ENCODE measurements at regions not wholly inside any gene's neighbourhood (a gene's known extent, or its start where the extent isn't known, plus 50 kb on each side); places are given as distances from the start of the nearest gene placed in this dataset.
"Not testable (repeated sequence)": the region's sequence is repeated elsewhere in the genome, so short reads cannot be mapped to it uniquely, and the experiment has no call there.

DNA sequence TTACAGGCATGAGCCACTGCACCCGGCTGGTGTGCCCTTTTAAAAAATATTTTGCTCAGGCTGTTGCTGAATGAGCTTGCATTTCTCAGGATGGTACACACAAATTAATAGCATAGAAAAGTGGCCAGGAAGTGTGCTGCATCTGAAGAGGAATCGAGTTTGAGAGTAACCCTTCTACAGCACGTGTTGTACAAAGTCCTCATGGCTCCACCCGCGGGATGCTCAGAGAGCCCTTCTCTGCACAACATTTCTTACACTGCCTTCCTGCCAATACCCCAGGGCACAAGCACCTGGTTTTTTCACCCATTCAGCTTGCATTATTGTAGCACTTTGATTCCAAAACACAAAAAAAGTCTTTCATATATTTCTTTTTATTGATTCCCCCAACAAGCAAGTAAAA is 90.1 kb upstream of the NEDD4L start:
- DNase-seq (ENCODE audit: low read depth) = no peak

DNA sequence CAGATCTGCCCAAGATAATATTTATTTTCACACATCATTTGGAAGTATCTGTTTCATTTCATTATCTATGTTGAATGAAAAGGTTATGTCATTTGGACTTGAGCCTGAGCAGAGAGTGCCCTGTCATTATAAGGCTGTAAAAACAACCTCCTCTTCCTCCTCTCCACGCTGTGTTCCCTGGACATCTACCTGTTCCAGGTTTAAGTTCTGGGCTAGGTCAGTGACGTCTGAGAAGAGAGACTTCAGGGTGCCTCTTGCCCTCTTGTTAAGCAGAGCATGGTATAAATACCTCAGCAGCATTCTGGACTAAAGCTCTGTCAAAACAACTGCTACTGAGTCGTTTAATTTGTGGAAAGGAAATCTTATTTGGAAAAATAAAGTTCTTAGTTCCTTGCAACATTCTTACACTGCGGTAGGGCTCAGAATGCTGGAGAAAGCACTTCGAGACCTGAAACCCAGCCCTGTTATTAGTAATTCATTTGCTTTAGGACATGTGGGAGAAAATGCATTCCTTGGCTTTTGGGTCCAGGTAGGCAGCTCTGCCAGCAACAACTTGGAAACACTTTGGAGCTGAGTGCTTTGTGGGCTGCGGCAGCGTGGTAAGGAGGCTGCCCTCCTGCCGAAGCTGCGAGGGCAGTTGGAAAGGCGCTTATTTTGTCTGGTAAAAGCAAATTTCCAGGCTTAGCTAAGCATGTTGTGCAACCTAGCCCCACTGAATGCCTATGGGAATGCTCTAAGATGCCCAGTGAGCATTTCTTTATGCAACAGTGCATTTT is 91.8 kb upstream of the NEDD4L start:
- DNase-seq (ENCODE audit: low read depth) = no peak

DNA sequence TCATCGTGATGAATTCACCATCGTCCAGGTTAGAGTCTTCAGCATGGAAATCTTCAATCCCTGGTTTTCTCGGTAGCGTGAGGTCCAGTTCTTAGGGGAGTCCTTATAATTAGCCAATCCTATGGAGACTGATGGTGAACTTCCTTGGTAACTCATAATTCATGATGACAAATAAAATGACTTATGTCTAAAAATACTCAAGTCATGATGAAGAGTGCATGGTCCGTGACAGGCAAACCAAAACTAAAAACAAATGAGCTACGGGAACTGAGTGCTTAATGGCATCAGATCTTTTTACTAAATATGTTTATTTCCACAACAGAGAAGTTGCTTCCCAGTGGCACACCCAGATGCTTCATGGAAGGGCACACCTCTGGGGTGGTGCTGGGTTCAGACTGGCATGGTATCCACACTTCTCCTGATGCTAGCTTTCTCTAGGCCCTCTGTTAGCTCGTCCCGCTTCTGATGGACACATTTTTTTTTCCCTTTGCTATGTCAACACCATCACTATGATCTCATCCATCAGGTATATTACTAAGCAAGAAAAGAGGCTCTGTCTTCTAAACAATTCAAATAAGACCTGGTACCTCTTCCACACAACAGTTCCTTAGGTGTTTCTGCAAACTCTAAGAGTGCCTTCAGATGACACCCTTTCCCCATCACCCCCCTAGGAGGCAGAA is 92.8 kb upstream of the NEDD4L start:
- DNase-seq (ENCODE audit: low read depth) = no peak

DNA sequence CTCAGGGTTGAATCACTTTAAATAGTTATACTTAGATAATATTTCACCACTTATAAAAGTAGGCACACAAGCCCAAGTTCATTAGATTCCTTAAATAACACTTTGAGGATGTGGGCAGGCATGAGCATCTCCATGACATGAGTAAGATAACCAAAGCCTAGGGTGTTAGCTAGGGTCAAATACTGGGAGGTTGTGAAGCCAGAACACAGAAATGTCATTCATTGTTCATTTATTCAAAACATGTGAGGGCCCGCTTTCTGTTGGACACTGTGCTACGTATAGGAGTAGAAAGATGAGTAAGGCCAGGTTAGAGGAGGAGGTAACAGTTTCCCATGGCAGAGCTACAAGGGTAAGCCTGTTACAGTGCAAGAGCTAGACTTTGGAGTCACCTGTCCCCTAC is 93.5 kb upstream of the NEDD4L start:
- no peak for DNase-seq (ENCODE audit: low read depth)

DNA sequence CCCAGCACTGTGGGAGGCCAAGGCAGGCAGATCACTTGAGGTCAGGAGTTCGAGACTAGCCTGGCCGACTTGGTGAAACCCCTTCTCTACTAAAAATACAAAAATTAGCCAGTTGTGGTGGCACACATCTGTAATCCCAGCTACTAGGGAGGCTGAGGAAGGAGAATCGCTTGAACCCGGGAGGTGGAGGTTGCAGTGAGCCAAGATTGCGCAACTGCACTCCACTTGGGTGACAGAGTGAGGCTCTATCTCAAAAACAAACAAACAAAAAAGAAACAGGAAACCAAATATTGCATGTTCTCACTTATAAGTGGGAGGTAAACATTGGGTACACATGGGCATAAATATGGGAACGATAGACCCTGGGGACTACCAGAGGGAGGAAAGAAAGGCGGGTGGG is 94.7 kb upstream of the NEDD4L start:
- not testable (repeated sequence) for DNase-seq (ENCODE audit: low read depth)

DNA sequence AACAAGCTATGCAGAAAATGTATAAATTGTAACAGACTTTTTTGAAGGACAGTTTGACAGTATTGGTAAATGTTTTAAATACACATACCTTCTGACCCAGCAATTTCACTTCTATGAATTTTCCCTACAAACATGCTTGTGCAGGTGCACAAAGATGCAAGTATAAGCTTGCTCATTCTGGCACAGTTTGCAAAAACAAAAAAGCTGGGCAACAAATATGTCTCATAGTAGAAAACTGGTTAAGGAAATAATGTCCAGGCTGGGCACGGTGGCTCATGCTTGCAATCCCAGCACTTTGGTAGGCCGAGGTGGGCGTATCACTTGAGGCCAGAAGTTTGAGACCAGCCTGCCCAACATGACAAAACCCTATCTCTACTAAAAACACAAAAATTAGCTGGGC is 96.9 kb upstream of the NEDD4L start:
- DNase-seq (ENCODE audit: low read depth) = no peak

DNA sequence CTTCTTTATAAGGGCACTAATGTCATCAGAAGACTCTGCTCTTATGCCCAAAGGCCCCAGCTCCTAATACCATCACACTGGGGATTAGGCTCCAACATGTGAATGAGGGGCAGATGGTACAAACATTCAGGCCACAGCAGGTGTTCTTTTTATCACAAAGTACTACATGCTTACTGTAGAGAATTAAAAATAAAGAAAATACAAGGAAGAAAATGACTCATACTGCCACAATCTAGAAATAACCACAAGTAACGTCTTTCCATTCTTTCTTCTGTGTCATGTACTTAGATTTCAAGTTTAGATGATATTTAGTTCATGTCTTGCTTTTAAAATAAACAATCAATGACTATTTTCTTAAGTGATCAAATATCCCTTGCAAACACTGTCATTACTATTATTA is 100.3 kb upstream of the NEDD4L start:
- DNase-seq (ENCODE audit: low read depth) = no peak

DNA sequence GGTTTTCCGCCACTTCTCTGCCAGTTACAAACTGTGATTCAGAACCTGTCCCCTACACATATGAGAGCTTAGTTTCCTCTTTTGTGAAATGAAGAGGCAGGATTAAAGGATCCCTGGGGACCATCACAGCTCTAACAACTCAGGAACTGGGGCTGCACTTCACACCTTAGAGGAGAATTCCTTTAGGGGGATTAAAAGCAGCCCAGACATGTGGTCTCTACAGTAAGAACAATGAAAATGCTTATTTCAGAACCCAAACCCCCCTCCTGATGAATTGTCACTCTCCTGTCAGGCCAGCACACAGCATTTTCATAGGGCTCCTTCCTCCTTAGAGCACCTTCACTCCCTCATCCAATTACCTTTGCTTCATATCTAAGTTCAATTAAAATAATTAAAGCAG is 101.5 kb upstream of the NEDD4L start:
- DNase-seq (ENCODE audit: low read depth) = no peak

DNA sequence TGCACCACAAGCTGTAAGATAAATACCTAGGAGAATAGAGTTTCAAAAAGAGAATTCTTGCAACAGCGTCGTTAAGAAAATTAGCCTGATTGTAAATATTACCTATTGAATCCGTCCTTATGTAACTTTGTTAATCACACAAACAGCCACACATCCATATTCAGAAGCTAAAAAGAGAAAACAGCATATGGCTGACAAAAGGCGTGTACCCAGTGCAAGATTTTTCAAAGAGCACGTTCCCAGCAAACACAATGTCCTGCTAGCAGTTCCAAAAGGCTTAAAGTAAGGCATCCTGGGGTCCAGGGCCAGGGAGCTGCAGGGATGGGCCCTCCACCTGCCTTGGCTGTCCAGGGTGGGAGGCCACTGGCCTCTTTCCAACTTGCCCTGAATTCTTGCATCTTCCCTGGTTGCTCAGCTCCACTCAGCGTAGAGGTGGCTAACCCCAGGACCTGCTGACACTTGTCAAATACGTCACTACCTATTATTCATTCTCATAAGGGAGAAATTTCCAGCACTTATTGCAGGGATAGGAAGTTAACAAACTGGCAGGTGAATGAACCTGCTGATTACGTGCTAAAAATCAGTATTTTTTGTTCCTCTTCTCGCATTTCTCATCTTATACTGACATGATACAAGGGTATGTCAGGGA is 102.1 kb upstream of the NEDD4L start:
- DNase-seq (ENCODE audit: low read depth) = no peak

DNA sequence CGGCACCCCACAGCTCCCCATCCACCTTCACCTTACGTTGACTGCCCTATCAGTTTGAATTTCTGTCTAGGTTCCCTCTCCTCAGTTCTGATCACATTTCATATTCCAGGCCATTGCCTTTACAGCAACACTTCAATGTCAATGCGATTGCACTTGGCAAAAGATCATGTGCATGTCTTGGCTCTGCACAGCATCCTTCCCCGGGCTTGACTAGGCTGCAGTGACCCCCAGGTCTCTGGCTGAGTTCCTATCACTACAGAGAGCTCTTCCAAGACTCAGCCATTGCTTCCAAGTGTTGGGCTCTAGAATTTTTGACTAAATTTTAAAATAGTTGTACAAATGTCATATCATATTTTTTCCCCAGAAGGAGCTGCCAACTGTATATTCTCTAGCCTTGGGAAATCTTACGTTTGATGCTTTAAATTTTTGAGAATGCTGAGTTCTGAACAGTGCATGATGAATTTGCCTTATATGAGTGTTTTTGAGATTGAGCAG is 103.8 kb upstream of the NEDD4L start:
- no peak for DNase-seq (ENCODE audit: low read depth)

DNA sequence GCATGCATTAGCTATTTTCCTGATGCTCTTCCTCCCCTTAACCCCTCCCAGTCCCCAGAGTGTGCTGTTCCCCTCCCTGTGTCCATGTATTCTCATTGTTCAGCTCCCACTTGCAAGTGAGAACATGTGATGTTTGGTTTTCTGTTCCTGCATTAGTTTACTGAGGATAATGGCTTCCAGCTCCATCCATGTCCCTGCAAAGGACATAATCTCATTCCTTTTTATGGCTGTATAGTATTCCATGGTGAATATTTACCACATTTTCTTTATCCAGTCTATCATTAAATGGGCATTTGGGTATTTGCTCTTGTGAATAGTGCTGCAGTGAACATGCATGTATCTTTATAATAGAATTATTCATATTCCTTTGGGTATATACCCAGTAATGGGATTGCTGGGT is 109.7 kb upstream of the NEDD4L start:
- not testable (repeated sequence) for DNase-seq (ENCODE audit: low read depth)

DNA sequence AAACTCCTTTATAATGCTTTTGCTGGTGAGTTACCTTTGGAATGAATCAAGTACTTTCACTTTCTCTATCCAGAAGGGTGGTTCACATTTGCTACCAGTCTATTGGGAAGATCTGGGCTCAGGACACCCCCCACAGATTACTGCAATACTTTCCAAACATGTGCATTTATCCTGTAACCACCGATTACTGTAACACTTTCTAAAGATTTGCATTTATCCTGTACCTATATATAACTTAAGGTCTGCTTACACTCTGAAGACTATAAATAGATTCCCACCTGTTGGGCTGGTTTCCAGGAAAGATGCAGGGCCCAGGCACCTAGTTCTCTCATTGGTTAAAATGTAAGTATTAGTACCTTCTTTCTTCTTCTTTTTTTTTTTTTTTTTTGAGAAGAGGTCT is 113.0 kb upstream of the NEDD4L start:
- DNase-seq (ENCODE audit: low read depth) = no peak

DNA sequence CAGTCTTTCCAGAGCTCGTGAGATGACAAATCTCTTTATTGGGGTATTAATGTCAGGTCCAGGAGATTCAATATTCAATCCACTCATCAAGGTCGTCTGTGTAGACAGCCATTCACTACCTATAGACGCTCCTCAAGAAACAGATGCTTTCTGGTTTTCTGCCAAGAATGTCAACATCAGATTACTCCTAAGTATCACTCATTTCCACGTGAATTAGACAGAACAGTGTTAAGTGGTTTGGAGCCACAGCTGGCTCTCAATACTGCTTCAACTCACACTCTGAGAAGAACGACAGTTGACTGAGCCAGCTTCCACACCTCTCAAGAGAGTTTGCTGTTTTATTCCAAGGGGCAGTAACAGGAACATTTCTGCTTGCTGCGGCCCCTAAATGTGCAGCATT is 113.5 kb upstream of the NEDD4L start:
- no peak for DNase-seq (ENCODE audit: low read depth)

DNA sequence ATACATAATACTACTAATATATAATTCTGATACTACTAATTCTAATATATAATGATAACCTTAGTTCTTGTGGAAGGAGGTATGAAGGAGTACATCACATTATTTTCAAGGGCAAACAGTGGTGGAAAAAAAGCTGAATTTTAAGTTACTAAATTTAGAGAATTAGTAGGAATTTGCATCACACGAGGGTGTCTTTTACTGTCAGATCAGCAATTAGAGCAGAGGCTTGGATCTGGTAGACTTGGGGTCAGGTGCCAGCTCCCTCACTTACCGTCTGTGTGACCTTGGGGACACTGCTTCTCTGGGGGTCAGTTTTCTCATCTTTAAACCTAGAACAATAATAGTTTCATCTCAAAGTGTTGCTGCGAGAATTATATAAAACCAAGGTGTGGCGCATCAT is 114.1 kb upstream of the NEDD4L start:
- no peak for DNase-seq (ENCODE audit: low read depth)

DNA sequence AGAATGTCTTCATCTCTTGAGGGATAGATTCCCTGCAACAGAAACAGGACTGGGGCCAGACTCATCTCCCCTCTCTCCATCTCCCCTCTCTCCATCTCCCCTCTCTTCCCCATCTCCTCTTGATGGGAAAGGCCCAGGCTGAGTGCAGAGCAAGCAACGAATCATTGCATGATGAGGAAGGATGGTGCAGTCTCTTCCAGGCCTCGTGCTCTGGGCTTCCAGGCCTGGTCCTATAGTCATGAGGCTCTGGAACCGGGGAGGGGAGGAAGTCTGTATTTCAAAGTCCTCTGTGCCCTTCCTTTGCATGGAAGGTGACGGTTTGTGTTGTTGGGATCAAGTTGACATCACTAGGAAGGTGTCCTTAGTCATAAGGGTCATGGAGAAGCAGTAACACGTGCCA is 115.6 kb upstream of the NEDD4L start:
- no peak for DNase-seq (ENCODE audit: low read depth)

DNA sequence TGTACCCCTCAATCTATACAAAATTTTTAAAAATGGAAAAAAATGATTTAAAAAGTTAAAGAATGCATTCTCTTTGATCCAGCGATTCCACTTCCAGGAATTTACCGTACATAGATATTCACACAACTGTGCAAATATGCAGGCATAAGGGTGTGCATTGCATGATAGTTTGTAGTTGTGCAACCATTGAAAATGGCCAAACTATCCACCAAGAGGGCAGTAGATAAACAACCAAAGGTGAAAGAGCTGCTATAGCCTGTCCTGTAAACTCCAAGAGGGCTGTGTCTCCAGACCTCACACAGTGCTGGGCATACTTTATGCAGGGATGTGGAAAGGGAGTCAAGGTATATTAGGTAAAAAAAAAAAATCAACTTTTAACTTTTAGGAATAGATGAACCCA is 116.5 kb upstream of the NEDD4L start:
- no peak for DNase-seq (ENCODE audit: low read depth)

DNA sequence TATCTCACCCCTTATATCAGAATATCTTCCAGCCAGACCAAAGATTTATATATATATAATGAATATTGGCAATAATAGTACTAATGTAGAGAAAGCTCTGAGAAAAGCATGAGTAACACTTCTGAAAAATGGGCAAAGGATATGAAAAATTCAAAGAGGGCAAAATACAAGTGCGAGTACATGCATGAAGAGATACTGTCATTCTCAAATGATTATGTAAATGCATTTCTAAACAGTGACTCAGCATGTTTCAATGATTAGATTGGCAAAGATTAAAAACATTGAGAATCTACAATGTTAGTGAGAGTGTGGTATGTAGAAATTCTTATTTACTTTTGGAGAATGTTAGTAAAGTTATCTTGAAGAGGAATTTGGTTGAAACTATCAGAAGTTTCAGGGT is 118.3 kb upstream of the NEDD4L start:
- no peak for DNase-seq (ENCODE audit: low read depth)

DNA sequence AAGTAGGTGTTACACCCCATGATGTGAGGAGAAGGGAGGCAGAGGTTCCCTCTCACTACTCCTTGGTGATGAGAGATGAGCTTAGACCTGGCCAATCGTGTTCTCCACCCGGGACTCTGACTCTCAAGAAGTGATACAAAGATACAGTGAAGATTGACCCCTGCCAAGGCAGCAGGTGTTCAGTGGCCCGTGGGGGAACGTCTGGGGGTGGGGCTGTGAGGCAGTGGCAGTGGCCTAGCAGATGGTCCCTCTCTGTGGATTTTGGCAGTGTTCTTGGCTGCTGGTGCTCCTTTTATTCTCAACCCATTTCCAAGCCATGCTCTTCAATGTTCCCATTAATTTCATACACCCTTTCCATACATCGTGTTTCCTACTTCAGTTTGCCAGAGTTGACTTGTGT is 120.4 kb upstream of the NEDD4L start:
- DNase-seq (ENCODE audit: low read depth) = no peak

DNA sequence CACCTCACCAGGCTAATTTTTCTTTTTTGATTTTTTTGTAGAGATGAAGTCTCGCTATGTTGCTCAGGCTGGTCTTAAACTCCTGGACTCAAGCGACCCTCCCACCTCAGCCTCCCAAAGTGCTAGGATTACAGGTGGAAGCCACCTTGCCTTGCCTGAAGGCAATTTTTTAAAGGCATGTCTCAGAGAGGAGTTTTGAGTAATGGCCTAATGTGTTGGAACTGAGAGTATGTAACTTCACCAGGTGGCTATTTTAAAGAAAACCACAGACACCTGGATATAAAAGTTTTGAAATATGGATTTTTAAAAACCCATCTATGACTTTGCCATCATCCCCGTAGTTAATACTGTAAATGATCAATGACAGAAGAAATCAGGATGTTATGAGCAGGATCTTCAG is 119.8 kb upstream of the ATP8B1 start:
- DNase-seq (ENCODE audit: low read depth) = no peak

DNA sequence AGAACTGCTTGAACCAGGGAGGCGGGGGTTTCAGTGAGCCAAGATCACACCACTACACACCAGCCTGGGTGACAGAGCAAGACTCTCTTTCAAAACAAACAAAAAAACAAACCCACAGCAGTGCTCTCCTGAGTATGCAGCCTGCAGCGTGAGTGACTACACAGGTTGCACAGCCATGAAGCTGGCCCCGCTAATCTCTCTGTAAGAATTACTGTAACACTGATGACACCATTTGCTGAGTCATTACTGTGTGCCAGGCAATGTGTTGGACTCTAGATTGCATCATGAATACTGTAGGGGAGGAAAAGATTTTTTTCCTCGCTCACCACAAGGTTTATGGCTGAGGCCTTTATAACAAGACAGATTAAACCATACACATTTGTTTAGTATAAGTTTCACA is 118.6 kb upstream of the ATP8B1 start:
- DNase-seq (ENCODE audit: low read depth) = no peak

DNA sequence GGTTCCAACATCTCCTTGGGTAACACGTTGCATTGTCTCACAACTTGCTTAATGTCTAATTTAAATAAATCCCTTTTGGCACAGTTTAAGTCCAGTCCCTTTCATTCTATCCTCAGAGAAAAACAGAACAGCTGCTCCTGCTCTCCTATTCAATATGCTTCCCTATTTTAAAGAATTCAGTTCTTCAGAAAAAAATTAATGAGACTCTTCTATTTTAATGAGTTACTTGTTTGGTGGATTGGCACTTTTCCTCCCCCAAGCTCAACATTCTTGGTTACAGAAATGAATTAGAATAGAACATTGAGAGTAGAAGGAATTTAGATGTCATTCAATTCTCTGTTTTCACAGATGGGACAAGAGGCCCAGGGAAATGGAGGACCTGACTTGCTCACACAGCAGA is 116.9 kb upstream of the ATP8B1 start:
- DNase-seq (ENCODE audit: low read depth) = no peak

DNA sequence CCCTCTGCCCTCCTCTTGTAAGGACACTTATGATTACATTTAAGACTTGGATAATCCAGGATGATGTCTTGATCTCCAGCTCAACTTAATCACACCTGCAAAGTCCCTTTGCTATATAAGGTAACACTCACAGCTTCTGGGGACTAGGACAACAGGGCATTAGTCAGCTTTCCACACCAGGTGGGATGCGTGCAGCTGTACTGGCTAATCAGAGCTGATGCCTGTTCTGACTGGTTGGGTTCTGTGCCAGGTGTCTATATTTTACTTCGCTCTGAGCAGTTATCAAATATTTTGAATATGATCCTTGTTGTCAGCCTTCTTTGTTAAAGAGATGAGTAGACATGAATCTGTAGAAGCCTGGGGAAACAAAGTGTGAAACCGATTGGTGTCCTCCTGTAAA is 115.5 kb upstream of the ATP8B1 start:
- no peak for DNase-seq (ENCODE audit: low read depth)

DNA sequence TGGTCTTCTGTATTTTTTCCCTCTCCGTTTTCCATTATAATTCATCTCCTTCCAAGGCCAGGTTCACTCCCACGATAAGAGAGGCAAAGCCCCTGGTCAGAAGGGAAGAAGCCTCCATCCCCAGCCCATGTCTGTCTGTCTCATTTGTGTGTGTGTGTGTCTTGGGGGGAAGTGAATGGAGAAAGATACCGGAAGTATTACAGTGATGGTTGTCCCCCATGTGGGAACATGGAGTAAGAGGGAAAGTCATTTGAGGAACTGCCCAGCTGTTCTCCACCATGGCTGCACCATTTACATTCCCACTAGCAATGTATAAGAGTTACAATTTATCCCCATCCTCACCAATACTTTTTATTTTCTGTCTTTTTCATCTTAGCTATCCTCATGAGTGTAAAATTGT is 113.6 kb upstream of the ATP8B1 start:
- DNase-seq (ENCODE audit: low read depth) = no peak
